Suprapubic skin (tissue), 4 donors: ENCODE measurements at regions not wholly inside any gene's neighbourhood (a gene's known extent, or its start where the extent isn't known, plus 50 kb on each side); places are given as distances from the start of the nearest gene placed in this dataset.

Experiments
- DNase-seq, 2 donors: peaks; one replicate each; pipeline ENCODE4 v3.0.0-alpha.2; 2019; ENCODE audit warnings: low spot score in 2 of 2
- H3K27ac ChIP-seq: fragments of 200-600 bp; sonication (generic); one replicate; pipeline ENCODE4 v1.5.1; 2019
- H3K27me3 ChIP-seq: fragments of 200-600 bp; sonication (generic); one replicate; pipeline ENCODE4 v1.5.1; 2019
- H3K36me3 ChIP-seq: fragments of 200-600 bp; sonication (generic); one replicate; pipeline ENCODE4 v1.5.1; 2019
- H3K4me1 ChIP-seq: fragments of 200-600 bp; sonication (generic); one replicate; pipeline ENCODE4 v1.5.1; 2019
- H3K4me3 ChIP-seq: fragments of 200-600 bp; sonication (generic); one replicate; pipeline ENCODE4 v1.5.1; 2019; ENCODE audit warnings: mild to moderate bottlenecking
- H3K9me3 ChIP-seq: fragments of 200-600 bp; sonication (generic); one replicate; pipeline ENCODE4 v1.5.1; 2019
- CTCF ChIP-seq, 2 donors: fragments of 200-600 bp in 1 of 2; fragments of 450-650 bp in 1 of 2; sonication (generic) in 1 of 2; IDR thresholded peaks; one replicate each; pipeline ENCODE4 v1.5.1; 2016 to 2019; ENCODE audit warnings: antibody characterized with exemption in 2 of 2, mild to moderate bottlenecking in 1 of 2, moderate library complexity in 1 of 2
- EP300 ChIP-seq: sonication (generic); formaldehyde crosslinking; IDR thresholded peaks from one replicate; pipeline ENCODE4 v1.6.1; 2017; ENCODE audit warnings: antibody characterized with exemption
- POLR2A ChIP-seq, 2 donors: fragments of 450-650 bp; IDR thresholded peaks; one replicate each; pipeline ENCODE4 v1.6.1; 2017; ENCODE audit warnings: antibody characterized with exemption in 2 of 2, mild to moderate bottlenecking in 2 of 2, moderate library complexity in 2 of 2
- POLR2AphosphoS5 ChIP-seq, 3 donors: sonication (generic); formaldehyde crosslinking; IDR thresholded peaks; one replicate each; pipeline ENCODE4 v1.6.1; 2017; ENCODE audit warnings: antibody characterized with exemption in 3 of 3
- whole genome bisulfite sequencing: methylation state at CpG from one replicate; pipeline ENCODE4 v1.1.5; 2018; 5-methylcytosine and 5-hydroxymethylcytosine counted together

DNA sequence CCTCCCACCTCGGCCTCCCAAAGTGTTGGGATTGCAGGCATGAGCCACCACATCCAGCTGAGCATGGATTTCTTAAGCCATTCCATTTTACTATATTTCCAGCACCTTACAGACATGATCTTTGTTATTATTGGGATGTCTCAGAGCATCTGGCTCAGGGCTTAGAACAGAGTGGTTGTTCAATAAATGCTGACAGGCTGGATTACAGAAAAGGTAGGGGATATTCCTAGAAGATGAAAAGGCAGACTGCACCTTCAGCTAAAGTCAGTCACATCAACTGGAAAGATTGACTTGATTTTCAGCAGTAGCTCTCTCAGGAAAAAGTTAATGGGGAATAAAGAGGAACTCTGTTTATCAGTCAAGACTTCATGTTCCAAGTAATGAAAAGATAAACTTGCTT lies 360.3 kb upstream of the ERCC4 start:
- TF ChIP-seq POLR2A (IDR thresholded peaks at IDR 0.05) (no peak), CTCF (IDR thresholded peaks at IDR 0.05) (no peak), EP300 (no peak), POLR2AphosphoS5 (IDR thresholded peaks at IDR 0.05) (no peak)
- Histone ChIP-seq H3K4me1 (no peaks in the 10 kb centered on the region), H3K27ac (no peak overlapping the region), H3K9me3 (no peaks in the 10 kb centered on the region), H3K4me3 (no peak overlapping the region), H3K27me3 (peaks cover 4% of the 10 kb centered on the region), H3K36me3 (no peaks in the 10 kb centered on the region)
- WGBS, result 82% methylated on average over 1 of the region's 1 CpG
- no peak for DNase-seq

GRCh38 chr16:13560151-13560550 lies 359.8 kb upstream of the ERCC4 start:
- Histone ChIP-seq H3K9me3 (no peaks in the 10 kb centered on the region), H3K4me3 (no peak overlapping the region), H3K27ac (no peak overlapping the region), H3K27me3 (peaks cover 4% of the 10 kb centered on the region), H3K4me1 (no peaks in the 10 kb centered on the region), H3K36me3 (no peaks in the 10 kb centered on the region)
- TF ChIP-seq EP300 (no peak), CTCF (IDR thresholded peaks at IDR 0.05) (no peak), POLR2A (IDR thresholded peaks at IDR 0.05) (no peak), POLR2AphosphoS5 (IDR thresholded peaks at IDR 0.05) (no peak)
- WGBS, result 85% methylated on average over 5 of the region's 5 CpGs
- DNase-seq, result no peak

DNA sequence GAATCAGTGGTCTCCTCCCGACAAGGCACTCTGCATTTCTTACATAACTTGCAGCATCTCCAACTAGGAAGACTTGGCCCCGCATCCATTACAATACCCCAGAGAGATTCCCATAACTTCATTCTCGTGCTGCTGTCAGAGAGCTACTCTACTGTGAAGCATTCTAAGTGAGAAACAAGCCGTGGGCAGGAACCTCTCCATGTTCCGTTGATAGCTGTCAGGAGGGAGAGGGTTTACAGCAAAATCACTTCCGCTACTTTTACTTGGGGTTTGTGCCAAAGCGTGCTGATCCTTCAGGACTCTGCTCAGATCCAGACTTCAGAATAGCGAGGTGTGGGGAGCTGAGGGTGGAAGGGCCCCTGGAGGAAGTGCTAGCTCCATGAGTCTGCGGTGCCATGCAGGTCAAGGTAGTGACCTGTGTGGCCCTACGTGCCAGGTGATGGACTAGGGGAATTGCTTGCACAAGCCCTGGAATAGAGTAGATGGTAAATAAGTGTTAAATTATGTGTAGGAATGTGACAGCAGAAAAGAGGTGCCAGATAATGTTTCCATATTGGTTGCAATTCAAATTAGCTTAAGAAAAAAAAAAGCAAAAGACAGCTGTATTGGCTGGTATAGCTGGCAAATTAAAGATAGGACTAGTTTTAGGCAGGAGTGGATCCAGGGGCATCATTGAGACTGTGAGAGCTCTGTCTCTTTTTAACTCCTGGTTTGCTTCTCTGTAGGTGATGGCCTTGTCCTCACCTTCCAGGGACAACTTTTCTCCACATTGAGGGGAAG lies 358.5 kb upstream of the ERCC4 start:
- Histone ChIP-seq H3K36me3 (no peaks in the 10 kb centered on the region), H3K9me3 (no peaks in the 10 kb centered on the region), H3K27ac (no peak overlapping the region), H3K27me3 (peaks cover 4% of the 10 kb centered on the region), H3K4me3 (no peak overlapping the region), H3K4me1 (no peaks in the 10 kb centered on the region)
- DNase-seq, result no peak
- TF ChIP-seq EP300, result no peak
- TF ChIP-seq POLR2A (IDR thresholded peaks at IDR 0.05), result no peak
- TF ChIP-seq CTCF (IDR thresholded peaks at IDR 0.05), result no peak
- TF ChIP-seq POLR2AphosphoS5 (IDR thresholded peaks at IDR 0.05), result no peak
- 70% methylated on average over 10 of the region's 10 CpGs for WGBS

DNA sequence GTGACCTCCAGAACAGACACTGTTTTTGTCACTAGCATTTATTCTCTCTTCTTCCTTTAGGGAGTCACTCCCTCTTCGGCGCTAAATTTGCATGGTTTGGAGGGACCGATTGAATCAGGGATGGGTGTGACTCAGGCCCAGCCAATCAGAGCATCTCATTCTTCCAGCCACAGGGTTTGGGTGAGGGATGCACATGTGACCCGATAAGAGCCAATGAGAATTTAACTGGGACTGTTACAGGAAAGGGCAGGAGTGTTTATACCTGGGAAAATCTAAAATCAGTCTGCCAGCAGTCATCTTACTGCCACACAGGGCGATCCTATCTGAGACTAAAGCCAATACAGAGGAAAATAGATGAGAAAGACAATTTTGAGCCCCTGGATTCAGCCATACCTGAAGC lies 351.2 kb upstream of the ERCC4 start:
- no peak for TF ChIP-seq POLR2A (IDR thresholded peaks at IDR 0.05)
- no peak for TF ChIP-seq CTCF (IDR thresholded peaks at IDR 0.05)
- TF ChIP-seq EP300, result no peak
- no peak for TF ChIP-seq POLR2AphosphoS5 (IDR thresholded peaks at IDR 0.05)

DNA sequence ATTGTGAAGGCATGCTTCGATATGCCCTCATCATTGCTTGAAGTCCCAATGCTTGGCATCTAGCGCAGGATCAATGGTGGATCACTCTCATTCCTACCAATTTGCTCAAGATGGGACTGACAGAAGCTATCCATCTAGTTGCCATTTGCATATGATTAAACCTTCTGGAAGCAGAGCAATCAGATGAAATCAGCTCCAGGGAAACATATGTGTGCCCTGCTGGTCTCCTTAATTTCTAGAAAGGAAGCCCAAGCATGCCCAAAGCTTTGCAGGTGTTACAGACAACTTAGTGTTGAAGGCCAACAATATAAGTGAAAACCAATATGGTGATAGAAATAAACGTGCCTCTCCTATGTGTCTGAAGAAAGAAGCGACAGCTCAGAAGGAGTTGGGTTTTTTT lies 350.0 kb upstream of the ERCC4 start:
- no peak for TF ChIP-seq CTCF (IDR thresholded peaks at IDR 0.05)
- no peak for TF ChIP-seq EP300
- no peak for TF ChIP-seq POLR2AphosphoS5 (IDR thresholded peaks at IDR 0.05)
- TF ChIP-seq POLR2A (IDR thresholded peaks at IDR 0.05), result no peak
- Histone ChIP-seq H3K27me3 (no peaks in the 10 kb centered on the region), H3K4me1 (no peaks in the 10 kb centered on the region), H3K27ac (no peak overlapping the region), H3K9me3 (no peaks in the 10 kb centered on the region), H3K36me3 (no peaks in the 10 kb centered on the region), H3K4me3 (no peak overlapping the region)
- no peak for DNase-seq
- 86% methylated on average over 4 of the region's 4 CpGs for WGBS

More for the DNA sequence above, 351.2 kb upstream of the ERCC4 start:
- no peak overlapping the region for H3K4me3 ChIP-seq
- WGBS, result 88% methylated on average over 5 of the region's 5 CpGs
- H3K27ac ChIP-seq, result no peak overlapping the region
- H3K9me3 ChIP-seq, result no peaks in the 10 kb centered on the region
- no peaks in the 10 kb centered on the region for H3K4me1 ChIP-seq
- no peaks in the 10 kb centered on the region for H3K27me3 ChIP-seq
- no peaks in the 10 kb centered on the region for H3K36me3 ChIP-seq
- DNase-seq, result no peak
